Kidney (tissue), 13 donors: ENCODE measurements at regions not wholly inside any gene's neighbourhood (a gene's known extent, or its start where the extent isn't known, plus 50 kb on each side); places are given as distances from the start of the nearest gene placed in this dataset.

ENCODE experiments used
- DNase-seq, 5 donors: peaks; one replicate each; pipeline ENCODE4 v3.0.0-alpha.2; 2013 to 2020
- FAIRE-seq: peaks from 2 replicates; lab custom pipeline; 2012; peaks lifted over from hg19 to GRCh38; lab: Jason Lieb, UNC
- H3K27ac ChIP-seq, 2 donors: one replicate each; pipeline ENCODE4 v1.7.0; 2013; ENCODE audit warnings: low read depth in 2 of 2, low read length in 2 of 2, inconsistent platforms in 1 of 2
- H3K27me3 ChIP-seq: one replicate; pipeline ENCODE4 v1.7.1; 2013; ENCODE audit warnings: low read length, inconsistent platforms; ENCODE audit not compliant: control insufficient read depth, insufficient read depth
- H3K36me3 ChIP-seq, 3 donors: one replicate each; pipeline versions ENCODE4 v1.7.0 to v1.7.1; 2013; ENCODE audit warnings: low read length in 3 of 3, control low read depth in 1 of 3, inconsistent platforms in 1 of 3; ENCODE audit not compliant: insufficient read depth in 3 of 3, control insufficient read depth in 2 of 3
- H3K4me1 ChIP-seq, 3 donors: one replicate each; pipeline versions ENCODE4 v1.7.0 to v1.7.1; 2013; ENCODE audit warnings: low read length in 3 of 3, inconsistent platforms in 1 of 3, low read depth in 1 of 3; ENCODE audit not compliant: control insufficient read depth in 2 of 3, insufficient read depth in 2 of 3
- H3K4me3 ChIP-seq, 3 donors: one replicate each; pipeline versions ENCODE4 v1.7.0 to v1.8.1; 2013; ENCODE audit warnings: low read length in 3 of 3, control low read depth in 1 of 3, inconsistent platforms in 1 of 3
- H3K9ac ChIP-seq, 3 donors: one replicate each; pipeline versions ENCODE4 v1.7.0 to v1.7.1; 2013; ENCODE audit warnings: low read length in 3 of 3, control low read depth in 1 of 3, inconsistent platforms in 1 of 3
- H3K9me3 ChIP-seq, 3 donors: one replicate each; pipeline versions ENCODE4 v1.7.0 to v1.7.1; 2013; ENCODE audit warnings: low read length in 3 of 3, control low read depth in 1 of 3, inconsistent platforms in 1 of 3; ENCODE audit not compliant: control insufficient read depth in 2 of 3, insufficient read depth in 1 of 3
- intact Hi-C: fragments of 100-400 bp; cut with DNase I; formaldehyde crosslinking; loops from one replicate; pipeline ENCODE4 v1.11.1; 2022
- TF ChIP-seq, protein P1 (sequence below): IDR thresholded peaks from 3 replicates; pipeline ENCODE4 v1.5.1; 2012; ENCODE audit warnings: mild to moderate bottlenecking, moderate library complexity, borderline replicate concordance; ENCODE audit not compliant: insufficient read depth; ENCODE audit errors: extremely low read depth
- donor health status: control.
- donor health status: control.
- donor health status: control.
- donor health status: control.
- donor health status: control.
- donor health status: DM: yes; HTN: yes; CAD: no.
- donor health status: Normal renal cell carcinoma (clear cell type).

DNA sequence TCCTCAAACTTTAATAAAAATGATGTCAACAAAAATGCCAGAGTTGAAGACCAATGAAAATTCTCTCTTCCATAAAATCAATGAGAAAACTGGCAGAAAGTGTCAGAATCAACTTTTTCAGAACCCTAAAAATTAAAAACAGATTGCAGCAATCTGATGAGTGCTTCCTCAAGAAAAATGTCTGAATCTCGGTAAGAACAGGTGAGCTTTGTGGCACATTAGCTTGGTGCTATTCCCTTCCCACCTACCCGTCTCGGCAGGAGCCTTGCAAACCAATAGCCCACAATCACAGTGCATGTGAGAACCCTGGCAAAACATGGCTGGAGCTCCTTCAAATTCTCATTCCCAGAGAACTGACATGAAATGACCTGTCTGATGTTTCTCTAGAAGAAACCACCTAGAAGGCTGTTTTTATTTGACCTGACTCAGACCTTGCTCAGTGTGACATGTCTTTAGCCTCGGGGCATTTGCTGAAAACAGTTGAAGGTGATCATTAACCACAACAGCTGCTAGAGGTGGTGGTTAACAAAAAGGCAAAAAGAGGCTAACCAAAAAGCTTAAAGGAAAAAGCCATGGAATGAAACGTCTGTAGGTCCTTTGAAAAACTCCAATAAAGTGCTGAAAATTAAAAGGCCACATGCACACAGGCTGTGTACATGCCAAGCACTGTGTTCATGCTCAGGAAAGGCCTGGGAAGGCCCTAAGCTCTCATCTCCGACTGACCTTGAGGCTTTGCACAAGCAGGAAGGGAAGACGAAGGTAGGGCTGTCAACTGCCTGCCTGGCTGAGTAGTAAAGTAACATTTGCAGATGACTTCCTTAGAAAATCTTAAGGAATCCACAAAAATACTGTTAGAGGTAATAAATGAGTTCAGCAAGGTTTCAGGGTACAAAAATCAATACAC lies 253.0 kb upstream of the NSMCE3 start:
- no peaks in the 10 kb centered on the region for H3K9me3 ChIP-seq
- TF ChIP-seq, protein P1, sequence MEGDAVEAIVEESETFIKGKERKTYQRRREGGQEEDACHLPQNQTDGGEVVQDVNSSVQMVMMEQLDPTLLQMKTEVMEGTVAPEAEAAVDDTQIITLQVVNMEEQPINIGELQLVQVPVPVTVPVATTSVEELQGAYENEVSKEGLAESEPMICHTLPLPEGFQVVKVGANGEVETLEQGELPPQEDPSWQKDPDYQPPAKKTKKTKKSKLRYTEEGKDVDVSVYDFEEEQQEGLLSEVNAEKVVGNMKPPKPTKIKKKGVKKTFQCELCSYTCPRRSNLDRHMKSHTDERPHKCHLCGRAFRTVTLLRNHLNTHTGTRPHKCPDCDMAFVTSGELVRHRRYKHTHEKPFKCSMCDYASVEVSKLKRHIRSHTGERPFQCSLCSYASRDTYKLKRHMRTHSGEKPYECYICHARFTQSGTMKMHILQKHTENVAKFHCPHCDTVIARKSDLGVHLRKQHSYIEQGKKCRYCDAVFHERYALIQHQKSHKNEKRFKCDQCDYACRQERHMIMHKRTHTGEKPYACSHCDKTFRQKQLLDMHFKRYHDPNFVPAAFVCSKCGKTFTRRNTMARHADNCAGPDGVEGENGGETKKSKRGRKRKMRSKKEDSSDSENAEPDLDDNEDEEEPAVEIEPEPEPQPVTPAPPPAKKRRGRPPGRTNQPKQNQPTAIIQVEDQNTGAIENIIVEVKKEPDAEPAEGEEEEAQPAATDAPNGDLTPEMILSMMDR, result no peak
- peak in 3 of 5 donors; percentile 26 to 44 (median 30) for DNase-seq
- intact Hi-C loops, result no loop called here
- peak overlapping the region; percentile 1 to 81 for H3K27ac ChIP-seq
- no peaks in the 10 kb centered on the region for H3K27me3 ChIP-seq
- peak; percentile 42 for FAIRE-seq
- H3K4me3 ChIP-seq, result peak overlapping the region in 2 of 3 donors; percentile 6 to 22
- H3K36me3 ChIP-seq, result no peaks in the 10 kb centered on the region
- H3K4me1 ChIP-seq, result peaks cover 0 to 5% (median 3%) of the 10 kb centered on the region in 3 donors
- H3K9ac ChIP-seq, result no peak overlapping the region

- H3K36me3 ChIP-seq, result no peaks in the 10 kb centered on the region
- intact Hi-C loops, result no loop called here
- TF ChIP-seq, protein P1, result no peak
- H3K4me1 ChIP-seq, result peaks cover 0 to 5% (median 3%) of the 10 kb centered on the region in 3 donors
- H3K4me3 ChIP-seq, result no peak overlapping the region
- H3K27ac ChIP-seq, result no peak overlapping the region
- FAIRE-seq (no peak), DNase-seq (peak in 1 of 5 donors; percentile 19)
- H3K9ac ChIP-seq, result no peak overlapping the region
- no peaks in the 10 kb centered on the region for H3K9me3 ChIP-seq
- H3K27me3 ChIP-seq, result no peaks in the 10 kb centered on the region
Observed at GRCh38 chr15:29518442-29518841, 248.8 kb upstream of the NSMCE3 start.

GRCh38 chr15:29517829-29518228 lies 248.2 kb upstream of the NSMCE3 start:
- no peak for FAIRE-seq
- Histone ChIP-seq H3K4me1 (peaks cover 0 to 2% (median 1%) of the 10 kb centered on the region in 3 donors), H3K27ac (no peak overlapping the region), H3K27me3 (no peaks in the 10 kb centered on the region), H3K9ac (no peak overlapping the region), H3K9me3 (no peaks in the 10 kb centered on the region), H3K36me3 (no peaks in the 10 kb centered on the region), H3K4me3 (no peak overlapping the region)
- intact Hi-C loops, result no loop called here
- TF ChIP-seq, protein P1, result no peak
- no peak for DNase-seq
